Neural cell (in vitro differentiated cells): ENCODE measurements at regions not wholly inside any gene's neighbourhood (a gene's known extent, or its start where the extent isn't known, plus 50 kb on each side); places are given as distances from the start of the nearest gene placed in this dataset.

Source experiments
- CTCF ChIP-seq: fragments of 450-650 bp; IDR thresholded peaks from 2 replicates; pipeline ENCODE4 v1.5.1; 2014; ENCODE audit warnings: antibody characterized with exemption, mild to moderate bottlenecking, moderate library complexity; ENCODE audit not compliant: poor library complexity, severe bottlenecking
- EP300 ChIP-seq: fragments of 450-650 bp; conservative IDR thresholded peaks from 2 replicates; pipeline ENCODE4 v1.6.1; 2014; ENCODE audit warnings: antibody characterized with exemption, mild to moderate bottlenecking, moderate library complexity; ENCODE audit not compliant: poor library complexity, severe bottlenecking
- MXI1 ChIP-seq: fragments of 450-650 bp; conservative IDR thresholded peaks from 2 replicates; pipeline ENCODE4 v1.6.1; 2014; ENCODE audit warnings: antibody characterized with exemption, mild to moderate bottlenecking; ENCODE audit not compliant: poor library complexity, severe bottlenecking
- TAF1 ChIP-seq: IDR thresholded peaks from 2 replicates; pipeline ENCODE4 v1.6.1; 2012; ENCODE audit warnings: low read depth

- no peak for TF ChIP-seq EP300
- no peak for TF ChIP-seq MXI1
- TF ChIP-seq TAF1 = no peak
- TF ChIP-seq CTCF = no peak
Measured at GRCh38 chr9:87156247-87156646, 208.9 kb upstream of the GAS1 start.
